HCT116 (cell line): ENCODE measurements at regions not wholly inside any gene's neighbourhood (a gene's known extent, or its start where the extent isn't known, plus 50 kb on each side); places are given as distances from the start of the nearest gene placed in this dataset.

ENCODE experiments used
- ATAC-seq: fragments of 200-7000 bp; cut with Tn5 transposase; 2 replicates; pipeline ENCODE4 v1.9.1; 2020; ENCODE audit warnings: mild to moderate bottlenecking, moderate library complexity
- BruUV-seq: library from RNA; stranded (reverse); fragments of 400-500 nt; replicated peaks from 2 replicates; lab custom pipeline; 2021; lab: Mats Ljungman, UMichigan
- CTCF ChIA-PET: fragments of 300-600 bp; sonication (Branson Sonifier 250); formaldehyde crosslinking; loops from one replicate; lab custom pipeline; 2021; ENCODE audit warnings: antibody characterized with exemption; lab: Charles Lee
- POLR2A ChIA-PET: fragments of 300-600, 350-600 bp; sonication (Branson Sonifier 250); formaldehyde crosslinking; loops from one replicate; lab custom pipeline; 2021; ENCODE audit warnings: antibody characterized with exemption; lab: Charles Lee
- RAD21 ChIA-PET, 2 experiments: fragments of 300-600 bp; sonication (Branson Sonifier 250); formaldehyde crosslinking; loops; one replicate each; lab custom pipeline; 2023; ENCODE audit warnings: low total read pairs in 2 of 2; ENCODE audit not compliant: uncharacterized antibody in 2 of 2, unreplicated experiment in 2 of 2, low non-redundant PET in 1 of 2; lab: Charles Lee
- DNase-seq: peaks from one replicate; pipeline ENCODE4 v3.0.0-alpha.2; 2010; ENCODE audit warnings: low read depth, low spot score
- H2AFZ ChIP-seq: fragments of 200-600 bp; shearing (Covaris generic), sonication (generic); 2 replicates; pipeline ENCODE4 v1.6.1; 2017; ENCODE audit warnings: low read depth, mixed run types, mixed read lengths, antibody characterized with exemption, low read length; ENCODE audit not compliant: poor library complexity, severe bottlenecking
- H3K27ac ChIP-seq: 2 replicates; pipeline ENCODE4 v1.5.1; 2012; ENCODE audit warnings: low read depth, low read length
- H3K27me3 ChIP-seq: fragments of 200-600 bp; sonication (generic); 2 replicates; pipeline ENCODE4 v1.6.1; 2016; ENCODE audit warnings: mixed run types, low read length, mixed read lengths; ENCODE audit not compliant: insufficient read depth
- H3K36me3 ChIP-seq, 2 experiments: fragments of 200-500 bp in 1 of 2; fragments of 200-600 bp in 1 of 2; sonication (Bioruptor generic) in 1 of 2; sonication (generic) in 1 of 2; 2 replicates each; pipeline versions ENCODE4 v1.5.1 to v1.6.1; 2014 to 2016; ENCODE audit warnings: low read length in 2 of 2, inconsistent platforms in 1 of 2, mixed read lengths in 1 of 2, mixed run types in 1 of 2; ENCODE audit not compliant: insufficient read depth in 2 of 2, control insufficient read depth in 1 of 2
- H3K4me1 ChIP-seq, 2 experiments: fragments of 200-600 bp in 1 of 2; sonication (generic) in 1 of 2; 2 replicates each; pipeline versions ENCODE4 v1.5.1 to v1.6.1; 2012 to 2017; ENCODE audit warnings: low read length in 2 of 2, inconsistent platforms in 1 of 2, mild to moderate bottlenecking in 1 of 2, mixed read lengths in 1 of 2, mixed run types in 1 of 2, moderate library complexity in 1 of 2; ENCODE audit not compliant: insufficient read depth in 2 of 2, control insufficient read depth in 1 of 2
- H3K4me2 ChIP-seq: fragments of 200-600 bp; sonication (generic); 2 replicates; pipeline ENCODE4 v1.6.1; 2017; ENCODE audit warnings: mixed run types, low read length, mixed read lengths
- H3K4me3 ChIP-seq, 2 experiments: fragments of 200-600 bp in 1 of 2; sonication (generic) in 1 of 2; replicated peaks in 1 of 2; 2 replicates each; pipeline ENCODE4 v1.5.1; 2011 to 2016; ENCODE audit warnings: low read length in 2 of 2, control low read depth in 1 of 2, low read depth in 1 of 2, mild to moderate bottlenecking in 1 of 2, mixed read lengths in 1 of 2, mixed run types in 1 of 2
- H3K79me2 ChIP-seq: fragments of 200-600 bp; sonication (generic); 2 replicates; pipeline ENCODE4 v1.6.1; 2017; ENCODE audit warnings: mild to moderate bottlenecking, mixed run types, low read length, moderate library complexity, mixed read lengths; ENCODE audit not compliant: insufficient read depth
- H3K9ac ChIP-seq: fragments of 200-600 bp; sonication (generic); 2 replicates; pipeline ENCODE4 v1.6.1; 2016; ENCODE audit warnings: low read length, mixed read lengths
- H3K9me2 ChIP-seq: fragments of 200-600 bp; sonication (generic), shearing (Covaris generic); 2 replicates; pipeline ENCODE4 v1.6.1; 2017; ENCODE audit warnings: mixed run types, mild to moderate bottlenecking, moderate library complexity; ENCODE audit not compliant: insufficient read depth
- H3K9me3 ChIP-seq, 2 experiments: fragments of 200-500 bp in 1 of 2; fragments of 200-600 bp in 1 of 2; sonication (Bioruptor generic) in 1 of 2; sonication (generic) in 1 of 2; 2 replicates each; pipeline ENCODE4 v1.6.1; 2014 to 2017; ENCODE audit warnings: low read length in 2 of 2, mixed read lengths in 2 of 2, inconsistent platforms in 1 of 2, low read depth in 1 of 2, mild to moderate bottlenecking in 1 of 2, mixed run types in 1 of 2, moderate library complexity in 1 of 2; ENCODE audit not compliant: control insufficient read depth in 1 of 2, insufficient read depth in 1 of 2
- H4K20me1 ChIP-seq: fragments of 200-600 bp; sonication (generic), shearing (Covaris generic); 2 replicates; pipeline ENCODE4 v1.6.1; 2017; ENCODE audit warnings: mixed run types, mild to moderate bottlenecking, moderate library complexity; ENCODE audit not compliant: insufficient read depth
- CBX3 ChIP-seq: IDR thresholded peaks from 2 replicates; pipeline ENCODE4 v1.6.1; 2012; ENCODE audit warnings: low read depth
- CEBPB ChIP-seq: IDR thresholded peaks from 2 replicates; pipeline ENCODE4 v1.6.1; 2012; ENCODE audit warnings: low read depth
- EGR1 ChIP-seq: IDR thresholded peaks from 2 replicates; pipeline ENCODE4 v1.6.1; 2012; ENCODE audit warnings: low read depth
- ELF1 ChIP-seq: IDR thresholded peaks from 2 replicates; pipeline ENCODE4 v1.6.1; 2012; ENCODE audit warnings: low read depth, borderline replicate concordance
- EZH2 ChIP-seq: fragments of 200-600 bp; sonication (generic); IDR thresholded peaks from 2 replicates; pipeline ENCODE4 v1.6.1; 2017; ENCODE audit warnings: antibody characterized with exemption, mixed run types
- EZH2phosphoT487 ChIP-seq: fragments of 200-600 bp; IDR thresholded peaks from 2 replicates; pipeline ENCODE4 v1.6.1; 2018; ENCODE audit warnings: antibody characterized with exemption, borderline replicate concordance
- FOSL1 ChIP-seq: IDR thresholded peaks from 2 replicates; pipeline ENCODE4 v1.6.1; 2012; ENCODE audit warnings: low read depth
- JUND ChIP-seq: IDR thresholded peaks from 2 replicates; pipeline ENCODE4 v1.6.1; 2012
- POLR2A ChIP-seq: IDR thresholded peaks from 2 replicates; pipeline ENCODE4 v1.7.0; 2011; ENCODE audit warnings: borderline replicate concordance; ENCODE audit not compliant: insufficient read depth, insufficient read length; ENCODE audit errors: extremely low read depth
- POLR2AphosphoS5 ChIP-seq: IDR thresholded peaks from 2 replicates; pipeline ENCODE4 v1.6.1; 2011; ENCODE audit warnings: mild to moderate bottlenecking, low read depth, low read length, moderate library complexity
- RAD21 ChIP-seq: IDR thresholded peaks from 2 replicates; pipeline ENCODE4 v1.6.1; 2012; ENCODE audit warnings: low read depth, mild to moderate bottlenecking
- SRF ChIP-seq: IDR thresholded peaks from 2 replicates; pipeline ENCODE4 v1.6.1; 2012; ENCODE audit warnings: low read depth
- YY1 ChIP-seq: IDR thresholded peaks from 2 replicates; pipeline ENCODE4 v1.6.1; 2011; ENCODE audit warnings: low read length, low read depth, moderate library complexity, mild to moderate bottlenecking; ENCODE audit not compliant: insufficient replicate concordance; ENCODE audit errors: extremely low read depth
- ZFX ChIP-seq: fragments of 450-650 bp; IDR thresholded peaks from 2 replicates; pipeline ENCODE4 v1.6.1; 2017
- ZNF274 ChIP-seq: fragments of 200-500 bp; sonication (Bioruptor generic); IDR thresholded peaks from 2 replicates; pipeline ENCODE4 v1.6.1; 2014; ENCODE audit warnings: mild to moderate bottlenecking, low read depth, low read length, inconsistent platforms
- intact Hi-C: fragments of 100-400 bp; cut with micrococcal nuclease; formaldehyde crosslinking; loops from 2 replicates; pipeline ENCODE4 v1.10.0; 2022
- TF ChIP-seq, protein P1 (sequence below), 3 experiments: fragments of 200-600 bp in 1 of 3; sonication (generic) in 1 of 3; IDR thresholded peaks in 2 of 3; conservative IDR thresholded peaks in 1 of 3; 2 replicates each; pipeline ENCODE4 v1.5.1; 2012 to 2017; ENCODE audit warnings: low read depth in 2 of 3, low read length in 2 of 3, antibody characterized with exemption in 1 of 3, borderline replicate concordance in 1 of 3, control low read depth in 1 of 3, mild to moderate bottlenecking in 1 of 3, mixed read lengths in 1 of 3, mixed run types in 1 of 3, moderate library complexity in 1 of 3; ENCODE audit not compliant: insufficient read depth in 1 of 3
- TF ChIP-seq, protein P2 (sequence below): IDR thresholded peaks from 2 replicates; pipeline ENCODE4 v1.6.1; 2012
- TF ChIP-seq, protein P3 (sequence below): IDR thresholded peaks from 2 replicates; pipeline ENCODE4 v1.6.1; 2011; ENCODE audit warnings: mild to moderate bottlenecking, low read length, moderate library complexity; ENCODE audit not compliant: insufficient replicate concordance; ENCODE audit errors: extremely low read depth

GRCh38 chr1:81498471-81499462 is 302.0 kb upstream of the ADGRL2 start:
- no peaks in the 10 kb centered on the region for H3K9me2 ChIP-seq
- intact Hi-C loops = no loop called here
- no peak overlapping the region for H3K9ac ChIP-seq
- RAD21 ChIA-PET = no interaction called here
- TF ChIP-seq CEBPB (no peak), EGR1 (no peak), YY1 (no peak), ELF1 (no peak), FOSL1 (no peak), CBX3 (no peak), SRF (no peak), ZFX (no peak), POLR2AphosphoS5 (no peak), RAD21 (no peak), JUND (no peak), POLR2A (no peak), EZH2phosphoT487 (no peak), EZH2 (no peak), ZNF274 (no peak)
- TF ChIP-seq, protein P1, sequence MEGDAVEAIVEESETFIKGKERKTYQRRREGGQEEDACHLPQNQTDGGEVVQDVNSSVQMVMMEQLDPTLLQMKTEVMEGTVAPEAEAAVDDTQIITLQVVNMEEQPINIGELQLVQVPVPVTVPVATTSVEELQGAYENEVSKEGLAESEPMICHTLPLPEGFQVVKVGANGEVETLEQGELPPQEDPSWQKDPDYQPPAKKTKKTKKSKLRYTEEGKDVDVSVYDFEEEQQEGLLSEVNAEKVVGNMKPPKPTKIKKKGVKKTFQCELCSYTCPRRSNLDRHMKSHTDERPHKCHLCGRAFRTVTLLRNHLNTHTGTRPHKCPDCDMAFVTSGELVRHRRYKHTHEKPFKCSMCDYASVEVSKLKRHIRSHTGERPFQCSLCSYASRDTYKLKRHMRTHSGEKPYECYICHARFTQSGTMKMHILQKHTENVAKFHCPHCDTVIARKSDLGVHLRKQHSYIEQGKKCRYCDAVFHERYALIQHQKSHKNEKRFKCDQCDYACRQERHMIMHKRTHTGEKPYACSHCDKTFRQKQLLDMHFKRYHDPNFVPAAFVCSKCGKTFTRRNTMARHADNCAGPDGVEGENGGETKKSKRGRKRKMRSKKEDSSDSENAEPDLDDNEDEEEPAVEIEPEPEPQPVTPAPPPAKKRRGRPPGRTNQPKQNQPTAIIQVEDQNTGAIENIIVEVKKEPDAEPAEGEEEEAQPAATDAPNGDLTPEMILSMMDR (IDR thresholded peaks at IDR 0.05 in 2 of 3, conservative IDR thresholded peaks at IDR 0.05 in 1 of 3; ENCODE audit: borderline replicate concordance in 1 of 3, insufficient read depth in 1 of 3, low read depth in 2 of 3, low read length in 2 of 3) = no peak
- TF ChIP-seq, protein P2, sequence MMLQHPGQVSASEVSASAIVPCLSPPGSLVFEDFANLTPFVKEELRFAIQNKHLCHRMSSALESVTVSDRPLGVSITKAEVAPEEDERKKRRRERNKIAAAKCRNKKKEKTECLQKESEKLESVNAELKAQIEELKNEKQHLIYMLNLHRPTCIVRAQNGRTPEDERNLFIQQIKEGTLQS = no peak
- TF ChIP-seq, protein P3, sequence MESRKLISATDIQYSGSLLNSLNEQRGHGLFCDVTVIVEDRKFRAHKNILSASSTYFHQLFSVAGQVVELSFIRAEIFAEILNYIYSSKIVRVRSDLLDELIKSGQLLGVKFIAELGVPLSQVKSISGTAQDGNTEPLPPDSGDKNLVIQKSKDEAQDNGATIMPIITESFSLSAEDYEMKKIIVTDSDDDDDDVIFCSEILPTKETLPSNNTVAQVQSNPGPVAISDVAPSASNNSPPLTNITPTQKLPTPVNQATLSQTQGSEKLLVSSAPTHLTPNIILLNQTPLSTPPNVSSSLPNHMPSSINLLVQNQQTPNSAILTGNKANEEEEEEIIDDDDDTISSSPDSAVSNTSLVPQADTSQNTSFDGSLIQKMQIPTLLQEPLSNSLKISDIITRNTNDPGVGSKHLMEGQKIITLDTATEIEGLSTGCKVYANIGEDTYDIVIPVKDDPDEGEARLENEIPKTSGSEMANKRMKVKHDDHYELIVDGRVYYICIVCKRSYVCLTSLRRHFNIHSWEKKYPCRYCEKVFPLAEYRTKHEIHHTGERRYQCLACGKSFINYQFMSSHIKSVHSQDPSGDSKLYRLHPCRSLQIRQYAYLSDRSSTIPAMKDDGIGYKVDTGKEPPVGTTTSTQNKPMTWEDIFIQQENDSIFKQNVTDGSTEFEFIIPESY = no peak
- TF ChIP-seq, all 23 proteins: peak for 0
- no peaks in the 10 kb centered on the region for H3K79me2 ChIP-seq
- POLR2A ChIA-PET = no interaction called here
- no peak overlapping the region for H3K4me2 ChIP-seq
- no peak for DNase-seq
- H3K36me3 ChIP-seq = no peaks in the 10 kb centered on the region
- ATAC-seq = no peak
- no peaks in the 10 kb centered on the region for H3K27me3 ChIP-seq
- no peak overlapping the region for H2AFZ ChIP-seq
- H3K9me3 ChIP-seq = 0 out of 4 replicates have a peak, but pooled peaks cover 0 to 4% of the 10 kb centered on the region in 2 experiments
- H3K27ac ChIP-seq = no peak overlapping the region
- no TSS peak for BruUV-seq
- H3K4me3 ChIP-seq = no peak overlapping the region
- no peaks in the 10 kb centered on the region for H3K4me1 ChIP-seq
- CTCF ChIA-PET = no interaction called here
- no peaks in the 10 kb centered on the region for H4K20me1 ChIP-seq
